Mesenchymal stem cell (in vitro differentiated cells and primary cell): ENCODE measurements at regions not wholly inside any gene's neighbourhood (a gene's known extent, or its start where the extent isn't known, plus 50 kb on each side); places are given as distances from the start of the nearest gene placed in this dataset.
A peak's percentile ranks its signal among the peaks of the same experiment; 100 is the strongest.

ENCODE experiments used
- DNase-seq: peaks from one replicate; pipeline ENCODE4 v3.0.0-alpha.2; 2013
- H2AFZ ChIP-seq: one replicate; pipeline ENCODE4 v1.6.1; 2013; ENCODE audit warnings: low read depth, mild to moderate bottlenecking, control low read depth, inconsistent platforms, low read length, moderate library complexity
- H2AK5ac ChIP-seq: 2 replicates; pipeline ENCODE4 v1.6.1; 2013; ENCODE audit warnings: low read length, moderate library complexity, mild to moderate bottlenecking, inconsistent platforms; ENCODE audit not compliant: severe bottlenecking
- H2BK120ac ChIP-seq: one replicate; pipeline ENCODE4 v1.6.1; 2013; ENCODE audit warnings: low read depth, mild to moderate bottlenecking, inconsistent platforms, low read length, moderate library complexity
- H2BK12ac ChIP-seq, 2 experiments: one replicate each; pipeline ENCODE4 v1.6.1; 2013; ENCODE audit warnings: inconsistent platforms in 2 of 2, low read length in 2 of 2, mild to moderate bottlenecking in 2 of 2, moderate library complexity in 2 of 2, control low read depth in 1 of 2
- H2BK15ac ChIP-seq: one replicate; pipeline ENCODE4 v1.6.1; 2013; ENCODE audit warnings: mild to moderate bottlenecking, low read depth, inconsistent platforms; ENCODE audit not compliant: poor library complexity, severe bottlenecking
- H2BK5ac ChIP-seq: 2 replicates; pipeline ENCODE4 v1.6.1; 2013; ENCODE audit warnings: low read depth, mild to moderate bottlenecking, low read length, control low read depth, inconsistent platforms; ENCODE audit not compliant: poor library complexity, severe bottlenecking
- H3K14ac ChIP-seq, 2 experiments: one replicate each; pipeline ENCODE4 v1.6.1; 2013; ENCODE audit warnings: inconsistent platforms in 2 of 2, low read length in 2 of 2, control low read depth in 1 of 2, mild to moderate bottlenecking in 1 of 2, moderate library complexity in 1 of 2
- H3K18ac ChIP-seq, 2 experiments: one replicate each; pipeline ENCODE4 v1.6.1; 2013; ENCODE audit warnings: inconsistent platforms in 2 of 2, low read length in 2 of 2, control low read depth in 1 of 2, low read depth in 1 of 2, mild to moderate bottlenecking in 1 of 2
- H3K23ac ChIP-seq, 2 experiments: one replicate each; pipeline ENCODE4 v1.6.1; 2013; ENCODE audit warnings: inconsistent platforms in 2 of 2, low read length in 2 of 2, mild to moderate bottlenecking in 2 of 2, moderate library complexity in 2 of 2, control low read depth in 1 of 2
- H3K27ac ChIP-seq: 2 replicates; pipeline ENCODE4 v1.5.1; 2013; ENCODE audit warnings: mild to moderate bottlenecking, moderate library complexity, low read length, control low read depth, inconsistent platforms; ENCODE audit not compliant: poor library complexity, severe bottlenecking
- H3K27me3 ChIP-seq, 2 experiments: 2 replicates each; pipeline versions ENCODE4 v1.6.1 to v1.7.0; 2013; ENCODE audit warnings: low read length in 2 of 2, mild to moderate bottlenecking in 2 of 2, moderate library complexity in 2 of 2, control low read depth in 1 of 2, inconsistent platforms in 1 of 2; ENCODE audit not compliant: control insufficient read depth in 1 of 2, insufficient read depth in 1 of 2
- H3K36me3 ChIP-seq, 2 experiments: 2 replicates each; pipeline versions ENCODE4 v1.6.1 to v1.7.0; 2013; ENCODE audit warnings: low read length in 2 of 2, control low read depth in 1 of 2, inconsistent platforms in 1 of 2, low read depth in 1 of 2, mild to moderate bottlenecking in 1 of 2; ENCODE audit not compliant: insufficient read depth in 2 of 2, control insufficient read depth in 1 of 2
- H3K4ac ChIP-seq, 2 experiments: one replicate each; pipeline ENCODE4 v1.6.1; 2013; ENCODE audit warnings: inconsistent platforms in 2 of 2, low read length in 2 of 2, mild to moderate bottlenecking in 2 of 2, moderate library complexity in 2 of 2, control low read depth in 1 of 2, low read depth in 1 of 2
- H3K4me1 ChIP-seq: 2 replicates; pipeline ENCODE4 v1.6.1; 2013; ENCODE audit warnings: low read depth, low read length, control low read depth; ENCODE audit not compliant: control insufficient read depth, insufficient read depth
- H3K4me2 ChIP-seq: 2 replicates; pipeline ENCODE4 v1.6.1; 2013; ENCODE audit warnings: low read length, mild to moderate bottlenecking, inconsistent platforms; ENCODE audit not compliant: poor library complexity, severe bottlenecking
- H3K4me3 ChIP-seq, 2 experiments: 2 replicates each; pipeline versions ENCODE4 v1.5.1 to v1.7.0; 2013; ENCODE audit warnings: low read length in 2 of 2, mild to moderate bottlenecking in 2 of 2, control low read depth in 1 of 2, low read depth in 1 of 2; ENCODE audit not compliant: insufficient read depth in 1 of 2
- H3K79me1 ChIP-seq: replicated peaks from 2 replicates; pipeline ENCODE4 v1.6.1; 2013; ENCODE audit warnings: mild to moderate bottlenecking, control low read depth, low read length, inconsistent platforms; ENCODE audit not compliant: poor library complexity, severe bottlenecking
- H3K9ac ChIP-seq: 2 replicates; pipeline ENCODE4 v1.7.0; 2013; ENCODE audit warnings: mild to moderate bottlenecking, low read length, moderate library complexity
- H3K9me3 ChIP-seq: 2 replicates; pipeline ENCODE4 v1.7.0; 2013; ENCODE audit warnings: mild to moderate bottlenecking, low read length; ENCODE audit not compliant: control insufficient read depth
- H4K8ac ChIP-seq: one replicate; pipeline ENCODE4 v1.6.1; 2013; ENCODE audit warnings: inconsistent platforms, mild to moderate bottlenecking, low read length, moderate library complexity
- H4K91ac ChIP-seq: one replicate; pipeline ENCODE4 v1.6.1; 2013; ENCODE audit warnings: mild to moderate bottlenecking, low read length, inconsistent platforms
- WGBS: methylation state at CpG from one replicate; pipeline ENCODE4 v1.1.7; 2013; ENCODE audit warnings: mixed read lengths; 5-methylcytosine and 5-hydroxymethylcytosine counted together

- H3K23ac ChIP-seq: no peak overlapping the region
- WGBS: 85% methylated on average over 4 of the region's 4 CpGs
These were observed 202.9 kb upstream of the N4BP1 start for GRCh38 chr16:48812856-48813255.

GRCh38 chr16:48811478-48811877 lies 201.5 kb upstream of the N4BP1 start:
- H3K4me2 ChIP-seq: no peak overlapping the region
- no peak overlapping the region for H3K18ac ChIP-seq
- H2BK5ac ChIP-seq: no peak overlapping the region
- H3K4me1 ChIP-seq: peaks cover 5% of the 10 kb centered on the region
- H3K9ac ChIP-seq: no peak overlapping the region
- H2AK5ac ChIP-seq: no peak overlapping the region
- H3K23ac ChIP-seq: no peak overlapping the region
- H2BK120ac ChIP-seq: no peak overlapping the region
- H3K36me3 ChIP-seq: no peaks in the 10 kb centered on the region
- no peak overlapping the region for H2BK12ac ChIP-seq
- H3K14ac ChIP-seq: no peak overlapping the region
- H2BK15ac ChIP-seq: no peak overlapping the region
- no peak for DNase-seq
- peaks cover 32 to 48% of the 10 kb centered on the region in 2 experiments for H3K27me3 ChIP-seq
- no peak overlapping the region for H4K91ac ChIP-seq
- no peaks in the 10 kb centered on the region for H3K79me1 ChIP-seq
- H3K4ac ChIP-seq: no peak overlapping the region
- WGBS: 28% methylated on average over 11 of the region's 11 CpGs
- no peak overlapping the region for H2AFZ ChIP-seq
- H3K4me3 ChIP-seq: no peak overlapping the region
- H4K8ac ChIP-seq: no peak overlapping the region
- H3K9me3 ChIP-seq: peaks cover 4% of the 10 kb centered on the region
- no peak overlapping the region for H3K27ac ChIP-seq

More at GRCh38 chr16:48812856-48813255, 202.9 kb upstream of the N4BP1 start:
- H2BK5ac ChIP-seq: no peak overlapping the region
- H3K18ac ChIP-seq: no peak overlapping the region
- no peak overlapping the region for H3K27ac ChIP-seq
- DNase-seq: no peak
- H4K91ac ChIP-seq: no peak overlapping the region
- H3K79me1 ChIP-seq: no peaks in the 10 kb centered on the region
- no peak overlapping the region for H2BK120ac ChIP-seq
- no peak overlapping the region for H2BK12ac ChIP-seq
- H4K8ac ChIP-seq: no peak overlapping the region
- no peak overlapping the region for H3K14ac ChIP-seq
- no peak overlapping the region for H3K4me2 ChIP-seq
- H2AK5ac ChIP-seq: no peak overlapping the region
- no peak overlapping the region for H2AFZ ChIP-seq
- H3K36me3 ChIP-seq: no peaks in the 10 kb centered on the region
- H2BK15ac ChIP-seq: no peak overlapping the region
- peaks cover 4% of the 10 kb centered on the region for H3K9me3 ChIP-seq
- H3K4me1 ChIP-seq: peaks cover 5% of the 10 kb centered on the region
- H3K4ac ChIP-seq: no peak overlapping the region
- H3K4me3 ChIP-seq: no peak overlapping the region
- H3K27me3 ChIP-seq: peaks cover 32 to 48% of the 10 kb centered on the region in 2 experiments
- H3K9ac ChIP-seq: no peak overlapping the region

- H3K23ac ChIP-seq: no peak overlapping the region
- no peak overlapping the region for H3K27ac ChIP-seq
- peaks cover 4% of the 10 kb centered on the region for H3K9me3 ChIP-seq
- no peak overlapping the region for H2BK5ac ChIP-seq
- no peak overlapping the region for H3K9ac ChIP-seq
- no peak overlapping the region for H3K4me3 ChIP-seq
- H3K4me1 ChIP-seq: peaks cover 5% of the 10 kb centered on the region
- H3K79me1 ChIP-seq: no peaks in the 10 kb centered on the region
- H3K27me3 ChIP-seq: peaks cover 32 to 48% of the 10 kb centered on the region in 2 experiments
- H2BK15ac ChIP-seq: no peak overlapping the region
- no peak overlapping the region for H2AFZ ChIP-seq
- no peak overlapping the region for H3K4ac ChIP-seq
- no peaks in the 10 kb centered on the region for H3K36me3 ChIP-seq
- H3K4me2 ChIP-seq: no peak overlapping the region
- WGBS: 4% methylated on average over 60 of the region's 70 CpGs
- no peak for DNase-seq
- H3K14ac ChIP-seq: no peak overlapping the region
- H2AK5ac ChIP-seq: no peak overlapping the region
- H4K8ac ChIP-seq: no peak overlapping the region
- no peak overlapping the region for H3K18ac ChIP-seq
- H2BK120ac ChIP-seq: no peak overlapping the region
- H2BK12ac ChIP-seq: no peak overlapping the region
- no peak overlapping the region for H4K91ac ChIP-seq
These were observed 200.9 kb upstream of the N4BP1 start for GRCh38 chr16:48810803-48811453.

- H3K27ac ChIP-seq: no peak overlapping the region
- no peak overlapping the region for H3K4ac ChIP-seq
- no peaks in the 10 kb centered on the region for H3K79me1 ChIP-seq
- no peak overlapping the region for H4K8ac ChIP-seq
- no peak overlapping the region for H3K18ac ChIP-seq
- H2BK12ac ChIP-seq: no peak overlapping the region
- 14% methylated on average over 28 of the region's 29 CpGs for WGBS
- H2AFZ ChIP-seq: no peak overlapping the region
- DNase-seq: no peak
- no peak overlapping the region for H3K4me3 ChIP-seq
- H3K9me3 ChIP-seq: peaks cover 4% of the 10 kb centered on the region
- no peak overlapping the region for H3K4me2 ChIP-seq
- H2BK120ac ChIP-seq: no peak overlapping the region
- no peak overlapping the region for H2AK5ac ChIP-seq
- no peak overlapping the region for H3K14ac ChIP-seq
- no peaks in the 10 kb centered on the region for H3K36me3 ChIP-seq
- H3K27me3 ChIP-seq: peaks cover 32 to 48% of the 10 kb centered on the region in 2 experiments
- peaks cover 5% of the 10 kb centered on the region for H3K4me1 ChIP-seq
- H3K23ac ChIP-seq: peak overlapping the region in 1 of 2 experiments; percentile 52
- no peak overlapping the region for H3K9ac ChIP-seq
- H2BK15ac ChIP-seq: no peak overlapping the region
- no peak overlapping the region for H2BK5ac ChIP-seq
- H4K91ac ChIP-seq: no peak overlapping the region
These were observed 200.4 kb upstream of the N4BP1 start for GRCh38 chr16:48810436-48810802.
